ENCODE measurements at regions not wholly inside any gene's neighbourhood (a gene's known extent, or its start where the extent isn't known, plus 50 kb on each side); places are given as distances from the start of the nearest gene placed in this dataset.

- H3K4me3 ChIP-seq (ENCODE audit: low read depth, poor library complexity, severe bottlenecking) = no peak overlapping the region
- intact Hi-C loops (cut with DNase I; ENCODE audit: low total_unique reads) = no loop called here
- DNase-seq (ENCODE audit: low spot score in 2 of 2) = no peak
- TF ChIP-seq CTCF (IDR thresholded peaks at IDR 0.05) = no peak
- TF ChIP-seq POLR2A (IDR thresholded peaks at IDR 0.05) = no peak
- WGBS, 2 donors = 66 to 72% methylated on average over 6 of the region's 6 CpGs
These were observed 647.7 kb downstream of the HTR1A start for GRCh38 chr5:63314551-63314950.

- no peak overlapping the region for H3K4me3 ChIP-seq (ENCODE audit: low read depth, poor library complexity, severe bottlenecking)
- TF ChIP-seq POLR2A (IDR thresholded peaks at IDR 0.05) = no peak
- TF ChIP-seq CTCF (IDR thresholded peaks at IDR 0.05) = no peak
- 83 to 84% methylated on average over 1 of the region's 1 CpG for WGBS, 2 donors
- DNase-seq (ENCODE audit: low spot score in 2 of 2) = no peak
- intact Hi-C loops (cut with DNase I; ENCODE audit: low total_unique reads) = no loop called here
These were observed 651.6 kb downstream of the HTR1A start for GRCh38 chr5:63310644-63311043.

- WGBS, 2 donors = 95 to 98% methylated on average over 1 of the region's 1 CpG
- intact Hi-C loops (cut with DNase I; ENCODE audit: low total_unique reads) = no loop called here
- DNase-seq (ENCODE audit: low spot score in 2 of 2) = no peak
- no peak for TF ChIP-seq POLR2A (IDR thresholded peaks at IDR 0.05)
- TF ChIP-seq CTCF (IDR thresholded peaks at IDR 0.05) = no peak
- no peak overlapping the region for H3K4me3 ChIP-seq (ENCODE audit: low read depth, poor library complexity, severe bottlenecking)
These were observed 655.3 kb downstream of the HTR1A start for GRCh38 chr5:63306909-63307308.

GRCh38 chr5:63293317-63293716 lies 668.9 kb downstream of the HTR1A start:
- 58 to 68% methylated on average over 1 of the region's 1 CpG for WGBS, 2 donors
- intact Hi-C loops (cut with DNase I; ENCODE audit: low total_unique reads) = no loop called here
- TF ChIP-seq POLR2A (IDR thresholded peaks at IDR 0.05) = no peak
- TF ChIP-seq CTCF (IDR thresholded peaks at IDR 0.05) = no peak
- no peak overlapping the region for H3K4me3 ChIP-seq (ENCODE audit: low read depth, poor library complexity, severe bottlenecking)
- DNase-seq (ENCODE audit: low spot score in 2 of 2) = no peak

GRCh38 chr5:63286724-63287123 lies 675.5 kb downstream of the HTR1A start:
- 79 to 87% methylated on average over 4 of the region's 4 CpGs for WGBS, 2 donors

More at GRCh38 chr5:63286724-63287123, 675.5 kb downstream of the HTR1A start:
- TF ChIP-seq POLR2A (IDR thresholded peaks at IDR 0.05) (no peak), CTCF (IDR thresholded peaks at IDR 0.05) (no peak)
- no peak for DNase-seq (ENCODE audit: low spot score in 2 of 2)
- H3K4me3 ChIP-seq (ENCODE audit: low read depth, poor library complexity, severe bottlenecking) = no peak overlapping the region
- intact Hi-C loops (cut with DNase I; ENCODE audit: low total_unique reads) = no loop called here

Data from lower leg skin (tissue), 4 donors.